ENCODE measurements at regions not wholly inside any gene's neighbourhood (a gene's known extent, or its start where the extent isn't known, plus 50 kb on each side); places are given as distances from the start of the nearest gene placed in this dataset.

DNA sequence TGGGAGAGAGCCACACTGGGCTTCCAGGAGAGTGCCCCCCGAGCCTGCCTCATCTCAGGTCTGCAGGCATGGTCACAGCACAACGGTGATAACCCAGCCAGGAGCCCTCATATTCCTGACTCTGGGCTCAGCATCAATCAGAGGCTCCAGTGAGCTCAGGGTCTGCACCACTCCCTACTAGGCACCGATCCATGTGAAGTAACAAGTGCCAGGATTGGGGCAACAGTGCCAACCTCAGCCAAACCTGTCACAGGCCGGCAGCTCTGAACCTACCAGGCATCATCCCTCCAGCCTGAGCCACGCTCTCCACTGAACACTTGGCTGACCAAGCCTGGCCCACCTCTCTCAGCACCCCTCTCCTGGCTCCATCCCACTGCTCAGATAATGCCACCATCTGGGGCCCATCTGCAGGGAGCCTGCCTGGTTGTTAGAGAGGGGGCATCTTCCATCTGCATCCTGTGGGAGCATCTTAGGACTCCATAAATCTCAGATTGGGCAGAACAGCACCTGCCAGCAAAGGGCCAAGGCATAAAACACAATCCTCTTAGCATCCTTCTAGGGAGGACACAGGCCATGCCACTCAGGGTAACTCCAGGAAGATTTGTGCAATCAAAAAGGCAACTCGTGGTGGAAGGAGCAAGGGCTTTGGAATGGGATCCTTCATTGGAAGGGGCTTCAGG lies 213.7 kb upstream of the CSF3R start:
- no peak for ATAC-seq
- TF ChIP-seq, protein P1, sequence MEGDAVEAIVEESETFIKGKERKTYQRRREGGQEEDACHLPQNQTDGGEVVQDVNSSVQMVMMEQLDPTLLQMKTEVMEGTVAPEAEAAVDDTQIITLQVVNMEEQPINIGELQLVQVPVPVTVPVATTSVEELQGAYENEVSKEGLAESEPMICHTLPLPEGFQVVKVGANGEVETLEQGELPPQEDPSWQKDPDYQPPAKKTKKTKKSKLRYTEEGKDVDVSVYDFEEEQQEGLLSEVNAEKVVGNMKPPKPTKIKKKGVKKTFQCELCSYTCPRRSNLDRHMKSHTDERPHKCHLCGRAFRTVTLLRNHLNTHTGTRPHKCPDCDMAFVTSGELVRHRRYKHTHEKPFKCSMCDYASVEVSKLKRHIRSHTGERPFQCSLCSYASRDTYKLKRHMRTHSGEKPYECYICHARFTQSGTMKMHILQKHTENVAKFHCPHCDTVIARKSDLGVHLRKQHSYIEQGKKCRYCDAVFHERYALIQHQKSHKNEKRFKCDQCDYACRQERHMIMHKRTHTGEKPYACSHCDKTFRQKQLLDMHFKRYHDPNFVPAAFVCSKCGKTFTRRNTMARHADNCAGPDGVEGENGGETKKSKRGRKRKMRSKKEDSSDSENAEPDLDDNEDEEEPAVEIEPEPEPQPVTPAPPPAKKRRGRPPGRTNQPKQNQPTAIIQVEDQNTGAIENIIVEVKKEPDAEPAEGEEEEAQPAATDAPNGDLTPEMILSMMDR (IDR thresholded peaks at IDR 0.05): no peak
- no peak for DNase-seq
- Histone ChIP-seq H3K27me3 (ENCODE audit: insufficient read depth in 3 of 3, low read length in 2 of 3) (peaks cover 0 to 40% (median 20%) of the 10 kb centered on the region in 3 donors), H3K36me3 (ENCODE audit: insufficient read depth in 1 of 2, low read depth in 1 of 2) (no peaks in the 10 kb centered on the region), H3K27ac (no peak overlapping the region), H3K9me3 (no peaks in the 10 kb centered on the region), H3K4me3 (no peak overlapping the region), H3K4me1 (no peaks in the 10 kb centered on the region)
- intact Hi-C loops (cut with DNase I): no loop called here
- 48 to 67% (median 65%) methylated on average over 6 of the region's 6 CpGs for WGBS, 3 donors

DNA sequence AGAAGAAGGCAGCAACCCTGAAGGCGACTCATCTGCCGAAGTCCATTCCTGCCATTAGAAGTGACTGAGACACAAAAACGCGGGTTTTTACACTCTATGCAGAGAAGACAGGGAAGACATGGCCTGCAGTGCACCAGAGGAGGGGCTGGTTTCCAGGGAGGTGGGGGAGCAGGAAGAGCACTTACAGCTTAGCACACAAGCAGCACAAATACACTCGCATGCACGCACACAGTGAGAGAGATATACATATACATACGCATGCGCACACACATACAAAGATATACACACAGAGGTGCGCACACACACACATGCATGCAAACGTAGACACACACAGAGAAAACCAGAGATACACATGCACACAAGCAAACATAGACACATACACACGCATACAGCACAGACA lies 210.9 kb upstream of the CSF3R start:
- H3K4me3 ChIP-seq: no peak overlapping the region
- DNase-seq (no peak), ATAC-seq (no peak)
- no peaks in the 10 kb centered on the region for H3K9me3 ChIP-seq
- TF ChIP-seq, protein P1 (IDR thresholded peaks at IDR 0.05): no peak
- H3K4me1 ChIP-seq: no peaks in the 10 kb centered on the region
- H3K27me3 ChIP-seq (ENCODE audit: insufficient read depth in 3 of 3, low read length in 2 of 3): peaks cover 0 to 42% (median 22%) of the 10 kb centered on the region in 3 donors
- WGBS, 3 donors: 69 to 73% (median 70%) methylated on average over 11 of the region's 11 CpGs
- no peak overlapping the region for H3K27ac ChIP-seq
- intact Hi-C loops (cut with DNase I): no loop called here
- H3K36me3 ChIP-seq (ENCODE audit: insufficient read depth in 1 of 2, low read depth in 1 of 2): no peaks in the 10 kb centered on the region

DNA sequence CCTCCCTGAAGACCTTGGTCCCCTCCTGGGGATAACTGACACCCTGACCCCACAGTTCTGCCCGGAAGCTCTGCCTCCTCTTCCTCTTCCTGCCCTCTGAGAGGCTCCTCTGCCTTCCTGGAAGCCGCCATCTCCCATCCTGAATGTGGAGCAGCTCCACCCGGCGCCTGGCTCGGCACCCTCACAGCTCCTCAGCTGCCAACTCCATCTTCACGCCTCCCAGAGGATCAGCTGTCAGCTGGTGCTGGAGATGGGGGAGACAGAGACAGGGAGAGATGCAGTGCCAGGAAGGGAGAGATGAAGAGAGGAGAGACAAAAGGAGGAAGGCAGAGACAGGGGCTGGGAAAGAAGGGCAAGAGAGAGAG lies 210.4 kb upstream of the CSF3R start:
- ATAC-seq (no peak), DNase-seq (no peak)
- intact Hi-C loops (cut with DNase I): no loop called here
- TF ChIP-seq, protein P1 (IDR thresholded peaks at IDR 0.05): no peak
- WGBS, 3 donors: 9 to 20% (median 15%) methylated on average over 6 of the region's 6 CpGs
- Histone ChIP-seq H3K4me1 (no peaks in the 10 kb centered on the region), H3K4me3 (no peak overlapping the region), H3K36me3 (ENCODE audit: insufficient read depth in 1 of 2, low read depth in 1 of 2) (no peaks in the 10 kb centered on the region), H3K27ac (no peak overlapping the region), H3K9me3 (no peaks in the 10 kb centered on the region), H3K27me3 (ENCODE audit: insufficient read depth in 3 of 3, low read length in 2 of 3) (peaks cover 0 to 42% (median 22%) of the 10 kb centered on the region in 3 donors)

DNA sequence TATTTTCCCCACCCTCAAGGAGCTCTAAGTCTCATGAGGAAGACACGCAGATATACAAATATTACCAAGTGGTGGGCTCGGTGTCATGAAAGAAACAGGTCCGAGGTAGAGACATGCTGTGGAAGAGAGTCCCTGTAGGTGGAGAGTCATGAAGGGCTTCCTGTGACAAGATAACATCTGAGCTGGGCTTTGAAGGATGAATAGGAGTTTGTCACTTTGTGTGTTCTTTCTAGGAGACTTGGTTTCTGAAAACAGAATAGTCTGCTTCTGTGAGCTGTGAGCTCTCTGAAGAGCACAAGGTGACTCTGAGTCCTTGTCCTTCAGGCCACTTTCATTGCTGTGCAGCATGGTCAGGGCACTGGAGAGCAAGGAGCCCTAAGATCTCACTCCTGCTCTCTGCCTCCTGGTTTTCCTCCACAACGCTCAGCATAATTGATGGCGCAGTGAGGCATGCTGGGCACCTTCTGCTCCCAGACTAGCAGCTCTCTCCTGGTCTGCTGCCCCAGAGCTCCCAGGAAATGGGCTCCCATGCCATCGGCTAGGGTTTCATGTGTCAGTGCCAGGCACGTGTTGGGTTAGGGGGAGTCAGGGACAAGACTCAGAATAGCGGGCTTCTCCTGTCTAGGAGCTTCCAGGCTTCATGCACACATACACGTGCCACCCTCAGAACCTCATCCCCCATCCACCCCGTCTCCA lies 209.9 kb upstream of the CSF3R start:
- ATAC-seq (no peak), DNase-seq (no peak)
- H3K4me3 ChIP-seq: no peak overlapping the region
- WGBS, 3 donors: 53 to 68% (median 56%) methylated on average over 9 to 10 of the region's 10 CpGs
- TF ChIP-seq, protein P1 (IDR thresholded peaks at IDR 0.05): no peak
- peaks cover 0 to 46% (median 22%) of the 10 kb centered on the region in 3 donors for H3K27me3 ChIP-seq (ENCODE audit: insufficient read depth in 3 of 3, low read length in 2 of 3)
- H3K36me3 ChIP-seq (ENCODE audit: insufficient read depth in 1 of 2, low read depth in 1 of 2): no peaks in the 10 kb centered on the region
- intact Hi-C loops (cut with DNase I): no loop called here
- H3K4me1 ChIP-seq: no peaks in the 10 kb centered on the region
- no peak overlapping the region for H3K27ac ChIP-seq
- H3K9me3 ChIP-seq: no peaks in the 10 kb centered on the region
